ENCODE measurements at regions not wholly inside any gene's neighbourhood (a gene's known extent, or its start where the extent isn't known, plus 50 kb on each side); places are given as distances from the start of the nearest gene placed in this dataset.

DNA sequence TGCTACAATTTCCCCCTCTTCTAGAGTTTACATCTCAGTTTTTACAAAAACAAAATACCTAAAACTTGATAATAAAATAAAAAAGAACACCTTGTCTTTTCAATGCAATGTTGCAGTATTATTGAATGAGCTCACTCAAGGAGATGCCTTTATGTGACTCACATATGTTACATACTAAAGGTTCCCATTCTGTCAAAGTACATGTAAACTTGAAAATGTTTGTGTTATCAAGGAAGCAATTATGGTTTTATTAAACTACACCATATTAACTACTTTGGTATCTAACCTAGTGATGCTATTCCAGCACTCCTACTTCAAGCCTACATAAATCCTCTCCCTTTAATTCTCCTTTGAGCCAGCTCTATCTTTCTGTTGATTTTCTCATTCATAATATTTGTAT, 658.3 kb downstream of the PTPRC start:
- no peak for DNase-seq

- no peak for DNase-seq
Observed at GRCh38 chr1:199297887-199298286, 659.0 kb downstream of the PTPRC start.

- DNase-seq = no peak
Observed at GRCh38 chr1:199298825-199299224, 660.0 kb downstream of the PTPRC start.

DNA sequence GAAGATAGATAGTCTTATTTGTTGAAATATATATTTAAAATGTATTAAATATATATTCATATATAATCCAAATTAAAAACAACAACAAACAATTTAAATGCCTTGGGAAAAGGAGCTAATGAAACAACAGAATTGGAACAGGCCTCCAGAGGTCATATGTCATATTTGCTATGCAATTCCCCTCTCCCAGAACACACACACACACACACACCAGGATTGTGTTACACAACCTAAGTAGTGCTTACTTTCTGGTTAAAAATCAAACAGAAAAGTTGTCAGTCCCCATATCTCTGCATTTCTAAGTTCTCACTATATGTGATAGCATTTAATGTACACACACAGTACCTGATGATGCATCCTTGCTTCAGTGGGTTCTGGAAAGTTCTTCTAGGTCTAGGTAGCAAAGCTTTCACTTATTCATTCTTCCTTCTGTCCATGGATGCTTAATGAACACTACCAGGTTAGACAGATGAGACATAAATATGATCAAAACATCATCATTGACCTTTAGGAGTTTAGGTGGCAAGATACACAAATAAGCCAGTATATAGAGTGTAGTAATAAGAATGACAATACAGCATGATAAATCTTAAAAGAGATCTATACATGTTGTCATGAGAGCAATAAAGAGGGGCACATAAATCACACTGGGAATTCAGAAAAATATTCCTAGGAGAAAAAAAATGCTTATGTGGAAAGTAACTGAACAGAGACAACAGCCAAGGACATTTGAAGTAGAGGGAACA, 662.8 kb downstream of the PTPRC start:
- no peak for DNase-seq

DNA sequence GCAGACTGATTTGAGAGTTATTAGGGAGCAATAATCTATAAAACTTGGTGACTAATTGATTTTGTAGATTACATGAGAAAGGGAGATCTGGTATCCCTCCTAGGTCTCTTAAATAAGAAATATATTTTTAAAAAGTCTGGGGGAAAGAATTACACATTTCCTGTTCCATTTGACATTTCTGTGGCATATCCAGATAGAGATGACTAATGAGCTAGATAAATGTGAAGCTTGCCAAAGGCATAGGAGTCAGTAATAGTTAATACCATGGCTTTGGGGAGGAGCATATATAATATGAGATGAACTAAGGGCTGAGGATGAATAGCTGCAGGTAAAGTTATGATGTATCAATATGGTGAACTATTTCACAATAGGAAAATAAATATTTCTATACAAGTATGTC, 663.7 kb downstream of the PTPRC start:
- no peak for DNase-seq

DNA sequence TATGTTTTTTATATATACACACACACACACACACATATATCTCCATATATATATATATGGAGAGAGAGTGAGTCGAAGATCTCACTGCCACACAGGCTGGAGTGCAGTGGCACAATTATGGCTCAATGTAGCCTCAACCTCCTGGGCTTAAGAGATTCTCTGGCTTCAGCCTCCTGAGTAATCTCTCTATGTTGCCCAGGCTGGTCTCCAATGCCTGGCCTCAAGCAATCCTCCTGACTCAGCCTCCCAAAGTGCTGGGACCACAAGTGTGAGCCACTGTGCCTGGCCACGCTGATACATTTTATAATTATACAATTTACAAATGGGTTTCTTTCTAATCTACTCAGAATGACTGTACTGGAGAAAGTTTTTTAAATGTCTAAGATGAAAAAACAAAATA, 664.2 kb downstream of the PTPRC start:
- no peak for DNase-seq

GRCh38 chr1:199305053-199305452, 666.2 kb downstream of the PTPRC start:
- no peak for DNase-seq

- no peak for DNase-seq
Observed at GRCh38 chr1:199307496-199308264, 668.8 kb downstream of the PTPRC start.

DNA sequence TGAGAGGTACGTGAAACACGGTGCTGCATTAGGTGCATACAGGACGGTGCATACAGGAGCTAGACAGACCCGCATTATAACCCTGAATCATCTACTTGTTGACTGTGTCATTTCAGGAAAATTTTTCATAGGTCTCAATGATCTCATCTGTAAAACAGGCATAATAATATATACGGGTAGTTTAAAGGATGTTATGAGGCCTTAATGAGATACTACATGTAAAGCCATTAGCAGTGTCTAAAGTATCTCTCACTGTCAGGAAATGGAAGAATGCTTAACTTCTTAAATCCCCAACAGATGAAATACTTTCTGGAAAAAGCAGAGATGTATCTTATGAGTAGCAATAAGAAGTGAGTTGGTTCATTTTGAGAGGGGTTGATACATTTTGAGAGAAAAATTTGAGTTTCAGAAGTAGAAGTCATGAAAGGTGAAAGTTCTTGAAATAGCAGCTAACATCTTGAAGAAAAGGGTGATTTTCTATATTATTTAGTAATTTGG, 669.6 kb downstream of the PTPRC start:
- DNase-seq = no peak

DNA sequence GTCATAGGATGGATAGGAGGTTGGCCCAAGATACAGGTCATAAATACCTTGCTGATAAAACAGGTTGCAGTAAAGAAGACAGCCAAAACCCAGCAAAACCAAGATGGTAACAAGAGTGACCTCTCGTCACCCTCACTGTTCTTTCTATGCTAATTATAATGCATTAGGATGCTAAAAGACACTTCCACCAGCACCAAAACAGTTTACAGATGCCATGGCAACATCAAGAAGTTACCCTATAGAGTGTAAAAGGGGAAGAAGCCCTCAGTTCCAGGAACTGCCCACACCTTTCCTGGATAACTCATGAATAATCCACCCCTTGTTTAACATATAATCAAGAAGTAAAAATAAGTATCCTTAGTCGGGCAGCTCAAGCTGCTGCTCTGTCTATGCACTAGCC, 671.9 kb downstream of the PTPRC start:
- DNase-seq = no peak

DNA sequence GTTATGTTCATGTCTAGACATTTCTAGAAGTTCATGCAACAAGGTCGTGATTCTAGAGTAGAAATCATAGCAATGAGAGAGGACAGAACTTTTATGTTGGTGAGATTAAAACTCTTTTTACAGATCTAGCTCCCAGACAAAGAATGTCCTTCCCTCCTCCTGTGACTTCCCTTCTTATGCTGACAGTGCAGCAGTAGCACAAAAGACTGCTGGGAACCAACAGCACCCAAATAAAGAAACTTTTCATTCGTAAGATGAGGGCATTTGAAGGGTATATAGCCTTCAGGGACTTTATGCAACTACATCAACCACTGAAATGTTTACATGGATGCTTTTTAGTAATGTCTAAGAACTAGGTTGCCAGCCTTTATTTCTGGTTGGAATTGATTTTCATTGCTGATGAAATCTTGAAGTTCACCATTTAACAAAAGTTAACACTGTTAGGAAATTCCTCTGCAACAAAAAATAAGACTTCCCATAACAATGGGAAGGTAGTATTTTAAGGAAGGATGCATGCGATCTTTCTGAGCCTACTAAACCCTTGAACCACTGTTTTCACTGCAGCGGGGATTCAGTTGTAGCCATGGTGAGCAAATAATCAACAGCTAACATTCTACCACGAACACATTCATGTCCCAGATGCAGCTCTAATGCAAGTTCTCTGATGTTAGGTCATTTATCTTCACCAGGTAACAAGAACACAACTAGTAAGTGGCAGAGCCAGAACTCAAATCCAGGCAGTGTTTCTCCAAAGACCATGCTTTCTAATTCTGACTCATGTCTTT, 672.8 kb downstream of the PTPRC start:
- no peak for DNase-seq

DNA sequence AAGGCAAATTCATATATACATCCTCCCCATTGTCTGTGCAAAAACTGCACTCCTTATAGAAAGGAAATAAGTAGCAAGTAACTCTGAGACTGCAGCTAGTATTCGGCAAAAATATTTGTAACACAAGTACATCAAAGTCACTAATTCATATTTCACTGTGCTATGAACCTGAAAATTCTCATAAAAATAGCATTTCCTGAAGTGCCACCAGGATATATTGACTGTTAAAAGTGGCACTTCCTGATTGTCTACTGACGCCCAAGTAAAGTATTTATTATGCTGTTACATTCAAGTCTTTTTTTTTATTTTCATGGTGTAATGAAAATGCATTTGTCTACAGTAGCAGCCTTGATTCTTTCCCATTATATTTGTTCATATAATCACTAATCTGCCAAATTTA, 673.8 kb downstream of the PTPRC start:
- DNase-seq = no peak

GRCh38 chr1:199313444-199313843, 674.6 kb downstream of the PTPRC start:
- no peak for DNase-seq

GRCh38 chr1:199319341-199319740, 680.5 kb downstream of the PTPRC start:
- no peak for DNase-seq

- DNase-seq = no peak
Observed at GRCh38 chr1:199322278-199322677, 683.4 kb downstream of the PTPRC start.

GRCh38 chr1:199333180-199333579, 694.3 kb upstream of the NR5A2 start:
- no peak for DNase-seq

GRCh38 chr1:199335496-199335895, 692.0 kb upstream of the NR5A2 start:
- DNase-seq = no peak

DNA sequence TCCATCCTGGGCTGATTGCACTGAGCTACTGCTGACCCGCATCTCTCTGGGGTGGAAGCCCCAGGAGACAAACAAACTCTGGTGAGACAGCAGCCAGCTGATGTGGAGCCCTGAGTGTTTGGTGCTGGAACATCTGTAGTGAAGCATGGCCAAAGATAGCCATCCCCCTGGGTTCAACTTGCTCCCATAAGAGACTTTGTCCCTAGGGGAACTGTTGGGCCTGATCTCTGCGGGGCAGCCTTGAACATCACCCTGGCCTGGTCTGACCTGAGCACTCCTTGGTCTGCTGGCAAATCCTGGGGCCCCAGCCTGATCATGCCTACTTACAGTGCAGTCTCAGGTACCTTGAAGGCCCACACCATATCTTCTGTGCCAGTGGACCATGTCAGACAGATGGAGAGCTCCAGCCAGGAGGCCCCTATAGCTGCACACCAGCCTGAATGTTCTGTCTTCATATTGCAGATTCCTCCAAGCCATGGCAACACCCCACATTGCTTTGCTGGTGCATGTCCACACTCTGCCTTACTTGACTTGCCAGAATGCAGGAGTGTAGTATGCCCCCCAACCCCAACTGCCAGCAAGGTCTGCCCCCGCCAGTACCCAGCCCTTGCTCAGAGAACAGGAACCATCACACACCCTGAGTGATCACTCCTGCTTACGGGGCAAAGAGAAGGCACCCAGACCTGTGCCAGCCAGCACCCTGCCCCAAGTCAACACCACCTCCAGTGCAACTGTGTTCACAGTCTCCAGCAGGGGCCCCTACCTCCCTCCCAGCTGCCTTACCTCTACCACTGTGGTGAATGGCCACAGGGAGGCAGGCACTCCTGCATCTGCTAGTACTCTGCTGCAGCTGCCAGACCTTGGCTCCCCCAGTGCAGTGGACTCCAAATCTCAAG, 690.5 kb upstream of the NR5A2 start:
- no peak for DNase-seq

DNA sequence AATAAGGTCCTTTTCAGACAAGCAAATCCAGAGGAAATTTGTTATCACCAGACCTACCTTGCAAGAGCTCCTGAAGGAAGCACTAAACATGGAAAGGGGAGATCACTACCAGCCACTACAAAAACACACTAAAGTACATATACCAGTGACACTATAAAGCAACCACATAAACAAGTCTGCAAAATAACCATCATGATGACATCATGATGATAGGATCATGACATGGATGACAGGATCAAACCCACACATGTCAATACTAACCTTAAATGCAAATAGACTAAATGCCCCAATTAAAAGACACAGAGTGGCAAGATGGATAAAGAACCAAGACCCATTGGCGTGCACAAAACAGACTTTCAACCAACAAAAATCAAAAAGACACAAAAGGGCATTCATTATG, 688.8 kb upstream of the NR5A2 start:
- no peak for DNase-seq

- DNase-seq = no peak
Observed at GRCh38 chr1:199352351-199352750, 675.2 kb upstream of the NR5A2 start.

GRCh38 chr1:199353906-199354305, 673.6 kb upstream of the NR5A2 start:
- no peak for DNase-seq

- DNase-seq = no peak
Observed at GRCh38 chr1:199356561-199356960, 670.9 kb upstream of the NR5A2 start.

- DNase-seq = no peak
Observed at GRCh38 chr1:199357599-199357998, 669.9 kb upstream of the NR5A2 start.

Data from activated gamma-delta T cell treated with Interleukin-2 at 50 U/mL for 16 hours (primary cell).